GM19397 (cell line): ENCODE measurements at regions not wholly inside any gene's neighbourhood (a gene's known extent, or its start where the extent isn't known, plus 50 kb on each side); places are given as distances from the start of the nearest gene placed in this dataset.

ENCODE experiments used
- ATAC-seq: cut with Tn5 transposase; IDR thresholded peaks from one replicate; pipeline ENCODE4 v1.9.1; 2021; ENCODE audit warnings: mild to moderate bottlenecking, moderate library complexity; ENCODE audit not compliant: unreplicated experiment

DNA sequence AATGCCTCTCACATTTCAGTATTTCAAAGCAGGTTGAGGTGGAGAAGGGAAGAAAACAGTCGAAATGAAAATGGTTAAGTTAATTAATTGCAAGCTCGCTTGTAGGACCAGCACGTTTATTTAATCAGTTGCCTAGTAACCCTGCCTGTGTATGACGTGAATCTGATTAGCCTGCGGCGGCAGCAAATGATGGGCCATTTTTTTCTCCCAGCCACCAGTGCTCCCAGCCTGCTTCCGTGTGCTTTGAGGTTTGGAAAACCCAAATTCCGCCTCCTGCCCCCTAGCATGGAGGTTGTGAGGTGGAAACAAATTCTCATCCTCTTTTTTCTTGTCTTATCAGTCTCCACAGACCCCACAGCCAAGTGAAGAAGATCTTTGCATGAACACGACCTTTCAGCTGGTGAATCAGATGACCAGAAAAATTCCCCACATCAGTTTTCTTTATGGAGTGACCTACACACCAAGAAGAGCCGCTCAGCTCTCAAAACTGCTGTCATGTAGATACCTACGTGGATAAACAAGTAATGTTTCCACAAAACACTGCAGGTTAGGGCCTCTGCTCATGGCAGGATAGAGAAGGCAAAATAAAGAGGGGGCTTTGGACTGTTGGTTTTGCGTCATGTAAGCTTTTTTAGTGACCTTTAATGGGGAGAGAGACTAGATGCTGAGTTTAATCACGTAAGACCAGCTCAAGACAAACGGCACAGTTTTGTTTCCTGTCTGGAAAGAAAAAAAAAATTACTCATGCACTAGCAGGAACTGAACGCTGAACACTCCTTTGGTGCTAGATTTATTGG lies 572.9 kb upstream of the NOX3 start:
- ATAC-seq = no peak

DNA sequence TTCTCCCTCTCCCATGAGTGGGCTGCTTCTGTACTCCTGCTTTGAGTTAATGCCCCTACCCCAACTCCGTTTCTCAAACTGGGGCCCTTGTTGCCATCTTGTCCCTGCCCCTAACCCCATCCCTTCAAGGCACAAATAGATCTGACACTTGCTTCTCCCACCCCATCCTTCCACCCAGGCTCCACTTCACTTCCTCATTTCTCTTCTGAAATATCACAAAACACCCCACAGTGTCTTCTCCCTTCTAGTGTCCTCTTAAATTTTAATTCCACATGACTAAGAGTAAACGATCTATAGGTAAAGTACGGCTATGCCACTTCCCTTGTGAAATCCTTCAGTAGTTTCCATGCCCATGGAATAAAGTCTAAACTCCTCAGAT lies 571.6 kb upstream of the NOX3 start:
- ATAC-seq = no peak

DNA sequence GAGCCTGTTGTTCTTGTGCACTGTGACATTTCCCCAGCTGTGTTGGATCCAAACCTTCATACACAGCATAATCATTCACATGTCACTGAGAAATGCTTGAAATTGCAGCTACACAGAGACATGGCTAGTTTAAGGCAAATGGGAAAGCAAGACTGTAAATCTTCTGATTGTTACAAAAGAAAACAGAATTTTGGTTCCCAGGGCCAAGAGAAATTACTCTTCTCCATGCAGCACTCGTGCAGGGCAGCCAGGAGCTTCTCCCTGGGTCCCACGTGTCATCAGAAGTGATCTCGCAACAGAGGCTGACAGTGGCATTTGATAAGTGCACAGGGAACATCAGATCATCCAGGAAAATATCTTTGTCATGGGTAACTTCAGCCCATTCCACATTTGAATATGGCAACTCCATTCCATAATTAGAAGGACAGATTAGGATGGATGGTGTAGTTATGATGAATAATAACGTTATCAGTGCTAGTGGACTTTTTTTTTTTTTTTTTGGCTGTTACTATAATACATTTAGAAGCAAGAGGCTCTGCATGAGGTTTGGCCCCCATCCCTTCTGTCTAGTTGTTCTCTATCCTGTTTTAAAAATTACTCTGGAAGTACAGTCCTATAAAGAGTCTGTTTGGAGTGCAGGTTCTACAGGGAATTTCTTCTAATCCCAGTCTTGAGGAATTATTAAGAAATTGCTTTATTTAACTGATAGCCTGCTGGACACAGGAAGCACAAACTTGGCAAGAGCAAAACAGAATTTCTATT lies 571.0 kb upstream of the NOX3 start:
- ATAC-seq = no peak

- ATAC-seq = no peak
Observed at GRCh38 chr6:156024339-156024738, 568.7 kb upstream of the NOX3 start.

- no peak for ATAC-seq
Observed at GRCh38 chr6:156021746-156022396, 566.2 kb upstream of the NOX3 start.

DNA sequence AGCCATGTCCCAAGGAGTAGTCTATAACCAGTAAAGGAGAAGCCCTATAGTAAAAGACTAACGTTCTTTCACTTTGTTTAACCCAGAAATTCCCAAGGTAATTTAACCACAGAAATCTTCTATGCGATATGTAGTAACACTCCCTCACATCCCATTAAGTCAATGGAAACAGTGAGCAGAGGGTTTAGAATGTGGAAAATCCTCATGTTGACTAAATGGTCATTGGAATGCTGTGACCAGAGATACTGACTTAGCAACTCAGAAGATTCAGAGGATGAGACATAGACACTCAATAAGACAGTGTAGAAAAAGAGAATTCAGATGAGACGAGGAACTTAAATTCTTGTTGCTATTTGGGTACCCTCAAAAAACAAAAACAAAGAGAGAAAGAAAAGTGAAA lies 562.2 kb upstream of the NOX3 start:
- ATAC-seq = no peak

DNA sequence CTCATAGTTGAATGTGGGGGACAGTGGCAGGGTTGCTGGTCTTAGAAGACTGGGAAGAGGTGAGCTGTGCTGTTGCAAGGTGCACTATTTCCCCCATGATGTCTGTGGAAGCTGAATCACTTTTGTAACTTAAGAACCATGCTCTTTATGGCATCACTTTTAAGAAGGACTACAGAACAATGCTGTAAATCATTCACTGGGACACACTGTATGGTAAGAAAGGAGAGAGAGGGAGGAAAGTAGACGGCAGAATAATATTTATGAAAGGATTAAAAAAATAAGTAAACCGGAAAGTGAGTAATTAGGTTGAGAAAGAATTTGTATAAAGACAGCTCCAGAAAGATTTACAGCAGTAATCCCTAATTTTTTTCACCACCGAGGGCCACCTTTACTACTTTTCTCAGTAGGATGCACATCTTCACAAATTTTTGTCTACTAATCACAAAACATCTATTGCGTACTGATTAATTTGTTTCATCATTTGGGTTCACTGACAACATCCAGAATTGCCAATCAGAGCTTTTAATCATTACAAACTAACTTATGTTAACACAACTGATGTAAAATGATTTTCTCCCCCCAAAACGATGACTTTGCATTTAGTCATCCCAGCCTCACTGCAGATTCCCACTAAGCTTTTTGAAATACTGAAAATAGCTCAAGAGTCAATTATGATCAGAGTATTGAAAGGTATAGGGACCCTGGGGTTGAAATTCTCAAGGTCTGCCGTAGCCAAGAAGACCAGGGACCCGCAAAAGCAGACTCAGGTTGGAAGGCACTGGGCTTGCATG lies 560.7 kb upstream of the NOX3 start:
- no peak for ATAC-seq

GRCh38 chr6:156013155-156013554 lies 557.5 kb upstream of the NOX3 start:
- no peak for ATAC-seq

GRCh38 chr6:156009656-156010055 lies 554.0 kb upstream of the NOX3 start:
- ATAC-seq = no peak

DNA sequence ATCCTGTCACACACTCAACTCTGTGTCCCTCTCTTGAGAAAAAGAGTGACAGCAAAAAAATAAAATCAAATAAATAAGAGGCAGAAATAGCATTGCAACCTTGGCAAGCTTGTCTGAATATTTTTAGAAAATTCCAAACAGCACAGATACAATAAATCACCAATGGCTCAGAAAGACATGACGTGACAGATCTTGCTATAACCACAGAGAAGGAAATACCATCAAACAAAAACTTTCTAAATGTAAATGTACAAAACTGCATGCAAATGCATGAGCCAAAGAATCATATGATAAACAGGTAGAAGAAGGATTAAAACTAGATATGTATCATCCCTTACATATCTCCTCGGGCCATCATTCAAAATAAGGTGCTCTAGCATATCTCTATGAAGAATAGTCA lies 549.2 kb upstream of the NOX3 start:
- ATAC-seq = no peak

- no peak for ATAC-seq
Observed at GRCh38 chr6:155996151-155996550, 540.5 kb upstream of the NOX3 start.

- no peak for ATAC-seq
Observed at GRCh38 chr6:155995281-155995680, 539.6 kb upstream of the NOX3 start.

DNA sequence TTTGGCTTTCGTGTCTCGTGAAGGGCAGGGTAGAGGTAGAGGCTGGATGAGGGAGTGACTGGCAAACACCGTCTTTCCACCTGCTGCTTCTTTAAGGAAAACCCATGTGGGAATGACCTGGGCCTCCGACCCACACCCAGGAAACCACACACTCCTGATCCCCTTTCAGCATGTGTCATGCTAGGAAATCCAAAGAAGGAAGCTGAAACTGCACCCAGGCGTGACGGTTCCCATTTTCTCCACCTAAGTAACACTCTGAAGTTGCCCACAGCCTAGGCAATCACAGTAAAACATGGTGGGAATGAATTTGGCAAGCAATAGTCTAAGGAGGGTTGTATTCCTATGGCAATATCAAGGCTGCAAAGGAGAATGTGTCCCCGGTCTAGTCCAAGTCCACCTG lies 538.4 kb upstream of the NOX3 start:
- ATAC-seq = no peak

GRCh38 chr6:155993240-155993639 lies 537.6 kb upstream of the NOX3 start:
- ATAC-seq = no peak

GRCh38 chr6:155985660-155986138 lies 530.1 kb upstream of the NOX3 start:
- no peak for ATAC-seq

- no peak for ATAC-seq
Observed at GRCh38 chr6:155980768-155981079, 525.1 kb upstream of the NOX3 start.

DNA sequence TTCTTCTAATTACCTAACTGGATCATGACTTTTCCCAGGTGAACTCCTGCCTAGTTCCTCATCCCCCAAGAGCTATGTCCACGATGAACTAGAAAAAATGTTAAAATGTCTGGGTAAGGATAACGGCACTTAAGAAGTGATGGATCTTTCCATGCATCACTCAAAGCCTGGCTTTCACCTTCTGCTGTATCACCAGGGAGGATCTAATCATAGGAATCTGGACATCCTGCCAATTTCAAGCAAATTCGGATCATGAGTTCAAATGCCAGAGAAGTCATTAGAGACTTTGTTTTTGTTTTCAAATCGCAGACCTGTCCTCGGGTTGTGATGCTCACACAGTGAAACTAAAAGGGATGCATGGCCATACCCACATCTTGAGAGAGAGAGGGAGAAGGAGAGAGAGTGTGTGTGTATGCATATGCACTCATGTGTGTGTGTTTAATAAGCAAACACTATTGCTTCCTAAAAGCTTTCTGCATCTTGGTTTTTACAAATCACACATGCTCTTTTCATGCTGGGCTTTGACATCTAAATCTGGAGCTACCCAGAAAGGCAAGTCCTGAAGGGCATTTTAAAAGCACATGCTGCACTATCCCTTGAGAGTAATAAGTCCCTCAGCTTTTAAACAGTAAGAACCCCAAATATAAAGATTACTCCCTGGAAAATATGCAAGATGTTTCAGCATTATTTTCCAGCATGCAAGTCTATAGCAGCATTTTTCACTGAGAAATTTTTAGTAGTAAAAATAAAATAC lies 524.6 kb upstream of the NOX3 start:
- ATAC-seq = no peak

DNA sequence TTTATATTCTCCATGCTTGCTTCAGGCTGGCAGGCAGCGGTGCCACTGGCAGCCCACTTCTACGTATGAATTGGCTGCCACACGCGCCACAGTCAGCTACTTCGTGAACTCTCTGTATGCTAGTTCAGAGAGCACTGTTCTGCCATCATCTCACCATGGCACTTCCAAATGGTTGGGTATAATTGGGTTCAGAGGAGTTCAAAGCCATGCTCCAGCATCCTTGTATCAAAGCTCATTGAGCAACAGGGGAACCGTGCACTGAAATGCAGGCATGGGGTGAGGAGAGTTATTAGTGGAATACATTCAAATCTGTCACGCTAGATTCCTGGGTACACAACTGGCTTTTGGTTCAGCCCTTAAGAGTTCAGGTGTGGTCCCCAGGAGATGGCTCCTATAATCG lies 519.9 kb upstream of the NOX3 start:
- no peak for ATAC-seq

- ATAC-seq = no peak
Observed at GRCh38 chr6:155974811-155975323, 519.2 kb upstream of the NOX3 start.

DNA sequence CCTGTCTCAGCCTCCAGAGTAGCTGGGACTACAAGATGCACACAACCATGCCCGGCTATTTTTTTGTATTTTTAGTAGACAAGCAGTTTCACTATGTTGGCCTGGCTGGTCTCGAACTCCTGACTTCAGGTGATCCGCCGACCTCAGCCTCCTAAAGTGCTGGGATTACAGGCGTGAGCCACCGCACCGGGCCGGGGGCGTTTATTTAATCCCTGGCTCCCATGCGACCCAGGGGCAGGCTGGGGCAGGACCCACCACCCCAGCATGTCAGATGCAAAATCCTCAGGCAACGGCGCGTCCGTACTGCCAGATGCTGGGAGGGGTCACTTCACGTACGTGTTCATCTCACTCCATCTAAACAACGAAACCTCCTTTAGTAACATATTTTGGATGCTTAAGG lies 518.7 kb upstream of the NOX3 start:
- ATAC-seq = no peak
